HG03103 (cell line): ENCODE measurements at regions not wholly inside any gene's neighbourhood (a gene's known extent, or its start where the extent isn't known, plus 50 kb on each side); places are given as distances from the start of the nearest gene placed in this dataset.

ENCODE experiments used
- ATAC-seq: cut with Tn5 transposase; IDR thresholded peaks from one replicate; pipeline ENCODE4 v1.9.1; 2021; ENCODE audit warnings: low read depth; ENCODE audit not compliant: unreplicated experiment

DNA sequence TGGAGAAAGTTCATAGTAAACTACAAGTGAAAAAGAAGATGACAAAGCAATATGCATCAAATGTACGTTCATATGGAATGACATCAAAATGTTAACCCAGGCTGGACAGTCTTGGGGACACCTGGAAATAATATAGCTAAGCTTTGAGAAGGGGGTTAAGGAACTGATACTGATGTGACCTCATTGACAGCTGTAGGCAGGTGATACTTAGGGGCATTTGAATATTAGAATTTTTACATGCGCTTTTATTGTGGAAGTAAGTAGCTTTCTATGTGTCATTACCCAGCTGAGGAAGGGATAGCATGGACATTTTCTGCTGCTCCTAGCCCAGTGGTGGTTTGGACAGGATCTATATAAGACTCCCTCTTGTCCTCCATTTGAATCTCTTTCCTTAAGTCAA lies 299.7 kb downstream of the CWC27 start:
- peak; percentile 45 for ATAC-seq

DNA sequence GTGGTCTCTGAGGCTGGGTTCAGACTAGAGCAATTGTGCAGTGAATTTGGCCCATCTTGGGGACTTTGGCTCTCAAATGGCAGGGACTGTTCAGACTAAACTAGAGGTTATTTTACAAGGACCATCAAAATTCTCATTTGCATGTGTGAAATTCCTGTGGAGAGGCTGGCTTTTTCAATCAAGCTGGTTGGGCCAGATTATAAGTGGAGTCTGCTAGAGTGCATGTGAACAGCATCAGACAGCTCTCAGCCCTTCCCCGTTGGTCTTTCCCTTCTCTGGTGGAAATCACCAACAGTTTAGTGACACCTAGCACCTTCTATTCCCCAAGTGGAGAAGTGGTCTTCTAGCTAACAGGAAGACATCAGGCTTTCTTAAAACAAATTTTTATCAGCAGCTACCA lies 301.3 kb downstream of the CWC27 start:
- no peak for ATAC-seq

DNA sequence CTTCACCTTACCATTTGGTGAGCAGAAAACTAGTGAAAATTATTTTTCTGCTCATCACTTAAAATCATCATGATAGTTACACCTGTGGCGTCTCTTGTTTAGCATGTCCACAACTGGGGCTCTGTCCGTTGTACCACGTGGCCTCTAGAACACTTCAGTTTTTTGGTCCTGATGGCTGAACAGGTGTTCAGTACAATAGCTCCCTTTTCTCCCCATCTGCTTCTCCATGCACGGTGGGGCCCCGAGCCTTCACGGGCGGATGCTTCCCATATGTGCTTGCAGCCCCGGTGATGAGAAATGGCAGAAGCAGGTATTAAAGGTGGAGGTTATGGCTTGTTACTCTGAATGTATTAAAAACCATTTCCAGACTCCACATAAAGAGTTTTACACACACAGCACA lies 304.1 kb downstream of the CWC27 start:
- ATAC-seq: no peak

DNA sequence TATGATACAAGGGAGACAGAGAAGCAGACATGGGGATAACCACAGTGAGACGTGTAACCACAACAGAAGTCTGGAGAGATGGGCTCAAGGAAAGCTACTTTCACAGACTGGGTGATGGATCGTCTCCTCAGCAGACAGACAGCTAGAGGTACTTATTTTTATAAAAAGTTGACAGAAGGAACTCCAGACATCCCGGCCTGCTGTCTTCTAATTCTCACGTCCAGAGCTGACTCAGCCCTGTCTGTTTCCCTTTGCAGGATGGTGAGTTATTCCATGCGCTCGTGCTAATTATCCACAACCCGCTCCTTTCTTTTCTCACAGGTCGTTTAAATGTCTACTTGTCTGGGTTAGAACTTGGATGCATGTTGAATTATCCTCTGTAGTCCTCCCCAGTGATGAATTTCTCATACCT lies 304.5 kb downstream of the CWC27 start:
- ATAC-seq: no peak

DNA sequence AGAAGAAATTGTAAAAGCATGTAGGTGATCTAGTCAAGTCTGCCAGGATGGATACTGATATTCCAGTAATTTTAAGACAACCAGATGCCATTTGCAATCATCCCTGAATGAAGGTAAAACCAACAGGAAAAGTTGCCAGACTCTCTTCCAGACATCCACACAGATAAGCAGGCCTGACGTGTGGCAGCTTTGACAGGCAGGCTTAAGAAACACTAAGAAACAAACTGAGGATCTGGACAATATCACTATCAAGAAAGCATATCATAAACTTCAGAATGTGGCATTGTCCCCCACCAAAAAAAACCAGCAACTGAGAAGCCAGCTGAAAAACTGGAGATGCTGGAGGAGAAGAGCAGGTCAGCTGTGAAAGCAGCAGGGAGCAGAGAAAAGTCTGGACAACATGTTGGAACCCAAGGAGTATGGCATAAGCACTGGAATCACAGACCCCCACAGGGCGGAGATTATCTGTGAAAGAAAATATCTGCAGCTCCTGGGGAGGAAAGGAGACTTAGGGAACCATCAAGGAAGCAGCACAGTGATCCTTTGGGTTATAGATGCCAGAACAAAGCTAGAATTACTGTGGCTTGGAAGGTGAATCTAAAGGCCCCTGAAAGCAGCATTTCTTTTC lies 307.0 kb downstream of the CWC27 start:
- ATAC-seq: no peak

DNA sequence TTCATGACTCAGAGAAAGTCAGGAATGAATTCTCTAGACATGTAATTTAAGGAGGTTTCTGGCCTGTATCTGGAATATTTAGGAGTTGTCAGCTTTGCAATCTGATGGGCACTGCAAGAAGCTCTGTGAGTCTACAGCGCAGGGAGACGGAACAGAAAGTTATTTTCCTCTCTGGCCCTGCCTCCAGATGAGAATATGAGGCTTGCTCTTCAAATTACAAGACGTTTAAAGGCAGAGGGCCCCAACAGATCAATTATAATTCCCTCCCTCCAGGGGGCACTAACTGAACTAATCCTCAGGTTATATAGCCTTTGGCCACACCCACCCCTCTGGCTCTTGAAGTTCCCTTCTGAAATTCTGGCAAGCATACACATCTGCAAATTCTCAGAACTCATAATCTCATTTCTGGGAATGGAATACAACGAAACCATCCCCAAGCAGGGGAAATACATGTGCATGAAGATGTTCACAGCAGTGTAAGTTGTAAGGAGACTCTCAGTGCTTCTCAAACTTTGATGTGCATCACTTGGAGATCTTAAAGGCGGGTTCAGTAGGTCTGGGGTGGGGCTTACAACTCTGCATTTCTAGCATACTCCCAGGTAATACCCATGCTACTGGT lies 307.6 kb downstream of the CWC27 start:
- peak; percentile 74 for ATAC-seq

DNA sequence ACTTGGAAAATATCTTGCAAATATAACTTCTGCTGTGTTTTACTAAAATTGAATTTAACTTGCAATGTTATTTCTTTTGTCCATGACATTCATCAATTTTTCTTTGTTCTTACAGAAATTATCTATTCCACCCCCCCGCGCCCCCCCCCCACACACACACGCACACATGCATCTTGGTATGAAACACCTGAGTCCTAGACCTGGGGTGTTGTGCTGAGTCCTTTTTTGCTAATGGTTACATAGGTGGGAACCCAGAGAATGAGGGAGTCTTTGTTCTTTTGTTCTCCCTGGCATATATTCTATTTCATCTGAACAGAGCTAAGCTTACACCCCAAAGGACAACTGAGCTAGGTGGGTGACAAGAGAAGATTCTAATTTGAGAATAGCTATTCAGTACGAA lies 308.9 kb downstream of the CWC27 start:
- no peak for ATAC-seq

DNA sequence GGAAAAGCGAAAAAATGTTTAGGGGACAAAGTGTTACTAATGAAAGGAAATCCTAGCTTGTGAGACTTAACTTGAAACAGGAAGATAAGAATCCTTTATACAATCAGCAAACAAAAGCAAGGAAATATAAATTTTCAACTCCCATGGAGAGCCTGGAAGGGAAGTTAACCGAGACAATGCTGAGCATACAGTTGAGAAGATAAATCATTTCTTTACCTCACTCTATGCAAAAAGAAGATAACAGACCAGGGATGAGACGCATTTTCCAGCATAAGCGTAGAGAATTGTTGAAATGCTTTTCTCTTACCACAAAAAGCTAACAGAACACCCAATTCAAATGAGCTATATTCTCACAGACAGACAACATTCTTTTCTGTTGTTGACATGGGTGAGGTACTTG lies 309.6 kb downstream of the CWC27 start:
- no peak for ATAC-seq

DNA sequence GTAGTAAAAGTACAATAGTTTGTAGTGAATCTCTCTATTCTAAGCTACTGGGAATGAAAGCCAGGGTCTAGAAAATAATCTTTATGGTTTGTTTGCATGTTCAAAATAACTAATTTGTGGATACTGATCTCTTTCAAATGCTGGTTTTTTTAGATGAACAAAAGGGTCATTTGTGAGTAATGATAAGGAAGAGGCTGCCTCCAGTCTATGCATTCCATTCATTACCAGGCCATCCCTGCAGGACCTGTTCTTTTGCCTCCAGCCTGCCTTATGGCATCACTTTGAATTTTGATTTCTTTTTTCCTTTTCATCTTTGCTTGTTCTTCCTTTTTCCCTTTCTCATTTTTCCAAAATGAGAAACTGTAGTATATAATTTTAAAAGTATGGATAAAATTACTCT lies 312.3 kb downstream of the CWC27 start:
- ATAC-seq: no peak

DNA sequence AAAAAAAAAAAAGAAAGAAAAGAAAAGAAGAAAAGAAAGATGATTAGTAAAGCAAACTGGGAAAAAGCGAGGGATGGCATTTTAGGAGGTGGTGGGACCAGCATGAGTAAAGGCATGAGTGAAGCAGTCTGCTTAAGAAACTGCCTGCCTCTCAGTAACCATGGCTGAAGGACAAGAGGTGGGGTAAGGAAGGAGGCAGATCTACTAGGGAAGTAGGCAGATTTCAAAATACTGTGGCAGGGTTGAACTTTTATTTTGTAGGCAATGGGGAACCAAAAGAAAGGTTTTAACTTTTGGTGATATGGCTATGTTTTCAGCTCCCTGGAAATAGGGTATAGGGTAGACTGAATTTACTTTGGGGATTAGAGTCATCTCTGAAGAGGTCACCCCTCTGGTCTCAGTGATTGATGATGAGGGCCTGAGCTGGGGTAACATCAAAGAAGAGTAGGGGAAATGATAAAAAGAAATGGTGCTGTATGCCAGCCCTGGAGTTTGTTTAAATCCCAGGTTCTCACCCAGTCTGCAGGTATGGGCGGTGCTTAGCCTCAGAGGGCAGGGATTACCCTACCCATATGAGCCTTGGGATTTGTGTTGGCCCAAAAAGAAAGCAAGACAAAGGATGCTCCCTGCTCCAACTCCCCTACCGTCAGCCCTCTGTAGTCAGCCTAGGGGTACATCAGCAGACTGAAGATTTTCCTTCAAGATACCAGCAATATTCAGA lies 316.2 kb downstream of the CWC27 start:
- no peak for ATAC-seq

DNA sequence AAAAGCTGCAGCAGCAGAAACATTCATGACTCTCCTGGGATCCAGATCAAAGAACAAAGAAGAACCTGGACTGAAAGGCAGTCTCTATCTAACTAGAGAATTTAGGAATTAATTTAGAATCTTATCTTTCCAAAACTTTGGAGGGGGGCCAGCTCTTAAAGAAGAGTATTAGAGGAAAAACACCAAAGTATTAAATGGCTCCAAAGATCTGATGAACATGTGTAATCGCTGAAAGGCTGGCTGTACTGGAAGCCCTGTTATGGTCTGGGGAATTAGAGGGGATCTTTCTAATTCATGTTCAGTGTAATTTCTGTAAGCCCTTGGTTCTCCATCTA lies 316.8 kb downstream of the CWC27 start:
- no peak for ATAC-seq

DNA sequence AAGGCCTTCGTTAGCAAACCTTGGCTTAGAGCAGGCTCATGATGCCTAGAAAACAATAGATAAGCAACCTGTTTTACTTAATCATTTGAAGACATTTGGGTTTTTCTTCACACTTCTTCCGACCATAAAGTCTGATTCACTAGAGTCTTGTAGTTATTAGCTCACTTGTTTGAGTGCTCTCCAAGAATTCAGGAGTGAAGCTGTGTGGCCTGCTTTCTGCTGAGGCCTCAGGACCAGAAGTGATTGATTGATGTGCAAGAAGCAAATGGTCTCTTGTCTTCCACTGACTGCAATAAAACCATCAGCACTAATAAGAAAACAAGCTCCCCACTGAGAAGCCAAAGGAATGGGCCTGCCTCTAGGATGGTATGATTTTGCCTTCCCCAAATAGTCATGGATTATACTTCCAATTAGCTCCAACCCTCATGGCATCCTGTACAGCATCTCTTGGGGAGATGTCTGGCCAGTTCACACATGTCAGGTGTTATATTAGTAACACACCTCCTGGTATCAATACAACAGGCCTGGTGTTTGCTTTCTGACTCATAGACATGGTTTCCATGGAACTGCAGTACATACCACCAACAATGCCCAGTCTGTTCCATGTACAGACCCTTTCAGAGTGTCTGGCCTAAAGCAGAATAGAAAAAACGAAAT lies 317.6 kb downstream of the CWC27 start:
- ATAC-seq: no peak

DNA sequence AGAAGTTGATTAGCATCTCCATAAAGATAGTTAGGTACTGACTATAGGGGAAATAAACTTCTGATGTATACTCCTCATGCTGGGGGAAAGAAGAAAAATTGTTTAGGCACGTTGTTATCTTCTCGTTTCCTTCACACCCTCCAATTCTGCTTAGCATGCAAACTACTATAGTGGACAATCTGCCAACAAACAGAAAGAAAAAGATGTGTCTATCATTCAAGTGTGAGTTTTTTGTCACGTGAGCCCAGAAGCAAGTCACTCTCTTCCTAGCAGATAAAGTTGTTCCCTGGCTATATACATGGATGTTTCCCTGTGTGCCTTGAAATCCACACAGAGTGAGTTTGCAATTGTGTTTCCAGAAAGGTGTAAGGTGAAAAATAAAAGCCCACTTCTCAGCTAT lies 318.4 kb downstream of the CWC27 start:
- ATAC-seq: no peak

DNA sequence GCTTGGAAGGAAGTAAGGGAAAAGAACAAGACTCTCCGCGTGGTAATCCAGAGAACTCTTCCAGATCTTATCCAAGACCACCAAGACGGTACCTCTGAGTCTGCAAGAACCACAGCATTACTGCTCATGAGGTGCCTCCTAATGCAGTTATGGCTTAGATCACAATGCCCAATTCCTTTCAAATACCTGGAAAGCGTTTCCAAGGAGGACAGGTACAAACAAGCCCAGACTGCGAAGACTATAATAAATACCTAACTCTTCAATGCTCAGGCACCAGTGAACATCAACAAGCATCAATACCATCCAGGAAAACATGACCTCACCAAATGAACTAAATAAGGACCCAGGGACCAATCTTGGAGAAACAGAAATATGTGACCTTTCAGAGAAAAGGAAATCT lies 325.5 kb downstream of the CWC27 start:
- ATAC-seq: no peak

DNA sequence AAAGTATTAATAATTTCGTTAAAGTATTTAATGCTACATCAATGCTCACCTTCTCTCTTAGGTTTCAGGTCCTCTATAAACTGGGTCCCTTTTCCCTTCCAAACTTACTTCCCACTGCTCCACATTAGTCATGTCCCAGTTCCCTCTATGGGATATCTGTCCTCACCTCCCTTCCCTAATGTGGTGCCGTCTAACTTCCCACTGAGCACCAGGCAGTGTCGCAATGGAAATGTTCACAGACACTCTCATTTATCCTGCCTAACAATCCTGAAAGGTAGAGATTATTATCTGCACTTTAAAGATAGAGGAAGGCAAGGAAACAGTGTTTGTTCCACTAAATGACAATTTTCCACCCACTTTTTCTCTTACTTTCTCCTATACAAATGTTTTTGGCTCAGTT lies 329.7 kb downstream of the CWC27 start:
- no peak for ATAC-seq
